Right lobe of liver (tissue), 6 donors: ENCODE measurements at regions not wholly inside any gene's neighbourhood (a gene's known extent, or its start where the extent isn't known, plus 50 kb on each side); places are given as distances from the start of the nearest gene placed in this dataset.

Source experiments
- ATAC-seq, 4 donors: fragments of 200-7000 bp; cut with Tn5 transposase; one replicate each; pipeline ENCODE4 v1.9.1; 2020; ENCODE audit warnings: mild to moderate bottlenecking in 4 of 4, moderate library complexity in 4 of 4
- DNase-seq, 3 donors: peaks; one replicate each; pipeline ENCODE4 v3.0.0-alpha.2; 2020
- H3K27ac ChIP-seq, 3 donors: fragments of 200-600 bp; one replicate each; pipeline ENCODE4 v1.8.0; 2022
- H3K27me3 ChIP-seq, 2 donors: fragments of 200-600 bp; one replicate each; pipeline ENCODE4 v1.8.0; 2022
- H3K36me3 ChIP-seq, 4 donors: fragments of 200-600 bp; sonication (generic) in 1 of 4; one replicate each; pipeline versions ENCODE4 v1.5.1 to v1.8.0; 2017 to 2022; ENCODE audit warnings: control low read depth in 1 of 4
- H3K4me1 ChIP-seq, 4 donors: fragments of 200-600 bp; sonication (generic) in 1 of 4; one replicate each; pipeline versions ENCODE4 v1.5.1 to v1.8.0; 2017 to 2022; ENCODE audit warnings: control low read depth in 1 of 4
- H3K4me3 ChIP-seq, 3 donors: fragments of 200-600 bp; one replicate each; pipeline ENCODE4 v1.8.0; 2022
- H3K9me3 ChIP-seq, 4 donors: fragments of 200-600 bp; sonication (generic) in 1 of 4; one replicate each; pipeline versions ENCODE4 v1.5.1 to v1.8.0; 2017 to 2022; ENCODE audit warnings: control low read depth in 1 of 4
- POLR2A ChIP-seq: fragments of 450-650 bp; IDR thresholded peaks from one replicate; pipeline ENCODE4 v1.6.1; 2017; ENCODE audit warnings: antibody characterized with exemption, mild to moderate bottlenecking
- WGBS: methylation state at CpG from one replicate; pipeline ENCODE4 v1.1.6; 2018; ENCODE audit warnings: low coverage, low lambda C conversion rate; ENCODE audit not compliant: insufficient coverage; ENCODE audit errors: missing lambda C conversion rate; 5-methylcytosine and 5-hydroxymethylcytosine counted together
- intact Hi-C, 2 donors: fragments of 100-400 bp; cut with DNase I; formaldehyde crosslinking; loops; one replicate each; pipeline versions ENCODE4 v1.11.2 to v1.14.1; 2022
- TF ChIP-seq, protein P1 (sequence below), 4 donors: fragments of 200-600 bp in 3 of 4; fragments of 450-650 bp in 1 of 4; IDR thresholded peaks; one replicate each; pipeline versions ENCODE4 v1.5.1 to v1.8.0; 2016 to 2022; ENCODE audit warnings: antibody characterized with exemption in 4 of 4, mild to moderate bottlenecking in 2 of 4
- donor health status: DM: no; HTN: yes; CAD: no.
- donor health status: DM: no; HTN: no; CAD: no.
- donor health status: DM: no; HTN: no; CAD: no.
- donor health status: DM: no; HTN: yes; CAD: no.
- donor health status: DM: no; HTN: yes; CAD: no.

DNA sequence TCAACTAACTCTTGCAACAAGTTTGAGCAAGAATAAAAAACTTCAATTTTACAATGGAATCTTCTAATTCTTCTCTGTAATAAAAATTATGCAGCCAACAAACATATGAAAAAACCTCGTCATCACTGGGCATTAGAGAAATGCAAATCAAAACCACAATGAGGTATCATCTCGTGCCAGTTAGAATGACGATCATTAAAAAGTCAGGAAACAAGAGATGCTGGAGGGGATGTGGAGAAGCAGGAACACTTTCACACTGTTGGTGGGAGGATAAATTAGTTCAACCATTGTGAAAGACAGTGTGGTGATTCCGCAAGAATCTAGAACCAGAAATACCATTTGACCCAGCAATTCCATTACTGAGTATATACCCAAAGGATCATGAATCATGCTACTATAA is 327.5 kb upstream of the LYPLAL1 start:
- ATAC-seq (no peak), DNase-seq (no peak)
- no peak overlapping the region for H3K27ac ChIP-seq
- no peaks in the 10 kb centered on the region for H3K4me1 ChIP-seq
- WGBS, result 69% methylated on average over 4 of the region's 4 CpGs
- H3K27me3 ChIP-seq, result no peaks in the 10 kb centered on the region
- no peaks in the 10 kb centered on the region for H3K36me3 ChIP-seq
- peaks cover 0 to 3% (median 0%) of the 10 kb centered on the region in 4 donors for H3K9me3 ChIP-seq
- no peak overlapping the region for H3K4me3 ChIP-seq
- intact Hi-C loops, result no loop called here
- TF ChIP-seq, protein P1, sequence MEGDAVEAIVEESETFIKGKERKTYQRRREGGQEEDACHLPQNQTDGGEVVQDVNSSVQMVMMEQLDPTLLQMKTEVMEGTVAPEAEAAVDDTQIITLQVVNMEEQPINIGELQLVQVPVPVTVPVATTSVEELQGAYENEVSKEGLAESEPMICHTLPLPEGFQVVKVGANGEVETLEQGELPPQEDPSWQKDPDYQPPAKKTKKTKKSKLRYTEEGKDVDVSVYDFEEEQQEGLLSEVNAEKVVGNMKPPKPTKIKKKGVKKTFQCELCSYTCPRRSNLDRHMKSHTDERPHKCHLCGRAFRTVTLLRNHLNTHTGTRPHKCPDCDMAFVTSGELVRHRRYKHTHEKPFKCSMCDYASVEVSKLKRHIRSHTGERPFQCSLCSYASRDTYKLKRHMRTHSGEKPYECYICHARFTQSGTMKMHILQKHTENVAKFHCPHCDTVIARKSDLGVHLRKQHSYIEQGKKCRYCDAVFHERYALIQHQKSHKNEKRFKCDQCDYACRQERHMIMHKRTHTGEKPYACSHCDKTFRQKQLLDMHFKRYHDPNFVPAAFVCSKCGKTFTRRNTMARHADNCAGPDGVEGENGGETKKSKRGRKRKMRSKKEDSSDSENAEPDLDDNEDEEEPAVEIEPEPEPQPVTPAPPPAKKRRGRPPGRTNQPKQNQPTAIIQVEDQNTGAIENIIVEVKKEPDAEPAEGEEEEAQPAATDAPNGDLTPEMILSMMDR (IDR thresholded peaks at IDR 0.05), result no peak
- TF ChIP-seq POLR2A, result no peak

DNA sequence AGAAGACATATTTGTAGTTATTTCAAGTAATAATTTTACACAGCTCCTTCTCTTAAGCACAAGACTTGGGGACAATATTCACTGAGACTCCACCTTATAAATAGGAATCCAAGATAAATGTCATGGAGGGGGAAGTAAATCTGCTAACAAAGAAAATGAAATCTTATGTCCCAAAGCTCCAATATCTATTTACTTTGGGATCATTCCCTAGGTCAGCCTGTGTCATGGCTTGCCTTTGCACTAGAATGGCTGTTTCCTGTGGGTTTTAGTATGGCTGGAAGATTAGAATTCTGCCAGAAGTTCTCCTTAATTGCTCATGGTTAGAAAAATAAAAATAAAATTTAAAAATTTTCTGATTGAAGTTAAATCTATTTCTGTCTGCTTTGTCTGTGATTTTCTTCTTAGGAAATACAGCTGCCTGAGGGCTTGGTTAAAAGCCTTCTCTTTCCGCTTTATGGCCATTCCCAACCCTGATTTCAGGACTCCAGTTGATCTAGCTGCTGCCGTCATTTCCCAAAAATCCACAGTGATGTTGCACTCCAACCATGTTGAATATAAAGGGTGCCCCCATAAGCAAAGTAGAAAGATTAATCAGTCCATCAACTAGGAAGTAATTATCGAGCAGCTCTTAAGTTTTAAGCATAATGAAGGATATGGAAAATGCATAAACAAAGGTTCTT is 326.4 kb upstream of the LYPLAL1 start:
- ATAC-seq, result no peak
- intact Hi-C loops, result no loop called here
- no peak overlapping the region for H3K27ac ChIP-seq
- H3K27me3 ChIP-seq, result no peaks in the 10 kb centered on the region
- H3K36me3 ChIP-seq, result no peaks in the 10 kb centered on the region
- no peaks in the 10 kb centered on the region for H3K4me1 ChIP-seq
- H3K9me3 ChIP-seq, result peaks cover 0 to 3% (median 0%) of the 10 kb centered on the region in 4 donors
- H3K4me3 ChIP-seq, result no peak overlapping the region
- 78% methylated on average over 3 of the region's 3 CpGs for WGBS
- TF ChIP-seq POLR2A, result no peak
- TF ChIP-seq, protein P1 (IDR thresholded peaks at IDR 0.05), result no peak
- DNase-seq, result no peak

DNA sequence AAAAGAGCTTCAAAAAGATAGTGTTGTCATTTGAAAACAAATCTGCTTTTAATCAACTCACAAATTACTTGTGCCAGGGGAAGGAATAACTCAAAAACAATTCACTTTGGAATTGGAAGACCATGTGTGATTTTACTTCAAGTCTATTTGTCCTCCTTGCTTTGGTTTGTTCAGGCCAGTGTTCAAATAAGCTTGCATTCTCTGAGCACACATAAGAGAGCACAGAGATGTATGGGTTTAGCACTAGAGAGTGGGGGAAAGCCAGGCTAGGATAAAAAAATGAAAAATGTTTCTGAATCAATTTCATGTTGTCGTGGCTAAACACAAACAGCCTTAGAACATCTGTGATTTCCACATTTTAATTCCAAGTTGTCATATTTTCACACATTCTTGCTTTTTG is 325.7 kb upstream of the LYPLAL1 start:
- 61% methylated on average over 1 of the region's 1 CpG for WGBS

DNA sequence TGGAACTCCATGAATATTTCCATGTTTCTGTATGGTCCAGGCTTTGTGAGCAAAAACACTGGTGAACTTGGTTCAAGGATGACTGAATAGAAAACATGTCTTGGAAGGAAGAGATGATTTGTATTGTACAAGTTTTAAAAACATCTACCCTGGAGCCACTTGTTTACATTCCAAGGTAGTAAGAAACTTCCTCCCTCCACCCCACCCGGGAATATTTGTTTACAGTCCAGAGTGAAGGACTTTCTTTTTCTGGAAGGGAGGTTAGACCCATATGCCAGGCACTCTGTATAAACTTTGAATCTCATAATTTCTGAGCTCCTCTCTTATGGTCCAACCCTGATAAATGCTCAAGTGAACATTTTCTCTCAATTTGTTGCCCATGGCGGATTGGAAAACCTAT is 323.3 kb upstream of the LYPLAL1 start:
- Histone ChIP-seq H3K27ac (no peak overlapping the region), H3K9me3 (peaks cover 0 to 3% (median 0%) of the 10 kb centered on the region in 4 donors), H3K4me1 (no peaks in the 10 kb centered on the region), H3K27me3 (no peaks in the 10 kb centered on the region), H3K36me3 (no peaks in the 10 kb centered on the region), H3K4me3 (no peak overlapping the region)
- intact Hi-C loops, result no loop called here
- ATAC-seq, result no peak
- TF ChIP-seq, protein P1 (IDR thresholded peaks at IDR 0.05), result no peak
- no peak for TF ChIP-seq POLR2A
- WGBS, result 35% methylated on average over 2 of the region's 2 CpGs
- DNase-seq, result no peak

More for the DNA sequence above, 325.7 kb upstream of the LYPLAL1 start:
- Histone ChIP-seq H3K4me3 (no peak overlapping the region), H3K9me3 (peaks cover 0 to 3% (median 0%) of the 10 kb centered on the region in 4 donors), H3K27ac (no peak overlapping the region), H3K27me3 (no peaks in the 10 kb centered on the region), H3K36me3 (no peaks in the 10 kb centered on the region), H3K4me1 (no peaks in the 10 kb centered on the region)
- ATAC-seq (no peak), DNase-seq (no peak)
- intact Hi-C loops, result no loop called here
- TF ChIP-seq POLR2A, result no peak
- TF ChIP-seq, protein P1 (IDR thresholded peaks at IDR 0.05), result no peak
